Fibroblast of lung (primary cell): ENCODE measurements at regions not wholly inside any gene's neighbourhood (a gene's known extent, or its start where the extent isn't known, plus 50 kb on each side); places are given as distances from the start of the nearest gene placed in this dataset.

Experiments
- DNase-seq, 2 donors: peaks; one replicate each; pipeline versions ENCODE4 v3.0.0 to v3.0.0-alpha.2; 2010; ENCODE audit warnings: low read depth in 2 of 2
- H2AFZ ChIP-seq: 2 replicates; pipeline ENCODE4 v1.5.1; 2012; ENCODE audit warnings: low read length, control low read depth, inconsistent platforms
- H3K27ac ChIP-seq: 2 replicates; pipeline ENCODE4 v1.5.1; 2011; ENCODE audit warnings: low read length, control low read depth; ENCODE audit not compliant: insufficient read depth
- H3K27me3 ChIP-seq: 2 replicates; pipeline ENCODE4 v1.5.1; 2011; ENCODE audit warnings: mild to moderate bottlenecking, low read length; ENCODE audit not compliant: control insufficient read depth, insufficient read depth
- H3K36me3 ChIP-seq: 2 replicates; pipeline ENCODE4 v1.5.1; 2011; ENCODE audit warnings: low read length; ENCODE audit not compliant: control insufficient read depth, insufficient read depth
- H3K4me1 ChIP-seq: 2 replicates; pipeline ENCODE4 v1.5.1; 2011; ENCODE audit warnings: low read length; ENCODE audit not compliant: control insufficient read depth, insufficient read depth; ENCODE audit errors: extremely low read depth
- H3K4me2 ChIP-seq: 2 replicates; pipeline ENCODE4 v1.5.1; 2011; ENCODE audit warnings: low read length, control low read depth; ENCODE audit not compliant: insufficient read depth; ENCODE audit errors: extremely low read depth
- H3K4me3 ChIP-seq, 4 experiments: fragments of 200-600 bp in 1 of 4; sonication (generic) in 1 of 4; replicated peaks in 1 of 4; 2 replicates each; pipeline ENCODE4 v1.5.1; 2011 to 2016; ENCODE audit warnings: low read length in 4 of 4, low read depth in 3 of 4, mild to moderate bottlenecking in 3 of 4, control low read depth in 2 of 4, inconsistent platforms in 1 of 4, mixed read lengths in 1 of 4; ENCODE audit not compliant: insufficient read depth in 1 of 4; ENCODE audit errors: control extremely low read depth in 1 of 4
- H3K79me2 ChIP-seq: 2 replicates; pipeline ENCODE4 v1.5.1; 2012; ENCODE audit warnings: mild to moderate bottlenecking, low read length, inconsistent platforms; ENCODE audit not compliant: control insufficient read depth, insufficient read depth
- H3K9ac ChIP-seq: 2 replicates; pipeline ENCODE4 v1.5.1; 2011; ENCODE audit warnings: mild to moderate bottlenecking, low read length, control low read depth; ENCODE audit not compliant: insufficient read depth
- H3K9me3 ChIP-seq: 2 replicates; pipeline ENCODE4 v1.5.1; 2012; ENCODE audit warnings: low read depth, low read length; ENCODE audit not compliant: control insufficient read depth, insufficient read depth
- H4K20me1 ChIP-seq: 2 replicates; pipeline ENCODE4 v1.5.1; 2011; ENCODE audit warnings: low read length; ENCODE audit not compliant: control insufficient read depth, insufficient read depth; ENCODE audit errors: extremely low read depth
- CTCF ChIP-seq, 2 donors: IDR thresholded peaks in 1 of 2; conservative IDR thresholded peaks in 1 of 2; 1 replicate in 1 of 2; 2 replicates in 1 of 2; pipeline ENCODE4 v1.5.1; 2011 to 2012; ENCODE audit warnings: low read length in 2 of 2, control low read depth in 1 of 2, inconsistent platforms in 1 of 2, low read depth in 1 of 2, mild to moderate bottlenecking in 1 of 2
- EZH2 ChIP-seq: IDR thresholded peaks from 2 replicates; pipeline ENCODE4 v1.5.1; 2012; ENCODE audit warnings: low read length, control low read depth, mild to moderate bottlenecking; ENCODE audit errors: missing control alignments

- TF ChIP-seq EZH2 (no peak), CTCF (conservative IDR thresholded peaks at IDR 0.05 in 1 of 2, IDR thresholded peaks at IDR 0.05 in 1 of 2; ENCODE audit: low read depth in 1 of 2, low read length in 2 of 2) (no peak)
- Histone ChIP-seq H4K20me1 (no peaks in the 10 kb centered on the region), H2AFZ (no peak overlapping the region), H3K79me2 (no peaks in the 10 kb centered on the region), H3K4me3 (no peak overlapping the region), H3K27me3 (no peaks in the 10 kb centered on the region), H3K9me3 (no peaks in the 10 kb centered on the region), H3K4me1 (no peaks in the 10 kb centered on the region), H3K36me3 (no peaks in the 10 kb centered on the region), H3K4me2 (no peak overlapping the region), H3K9ac (no peak overlapping the region), H3K27ac (no peak overlapping the region)
- no peak for DNase-seq
These were observed 291.6 kb upstream of the FAM98A start for GRCh38 chr2:33890686-33891085.

DNA sequence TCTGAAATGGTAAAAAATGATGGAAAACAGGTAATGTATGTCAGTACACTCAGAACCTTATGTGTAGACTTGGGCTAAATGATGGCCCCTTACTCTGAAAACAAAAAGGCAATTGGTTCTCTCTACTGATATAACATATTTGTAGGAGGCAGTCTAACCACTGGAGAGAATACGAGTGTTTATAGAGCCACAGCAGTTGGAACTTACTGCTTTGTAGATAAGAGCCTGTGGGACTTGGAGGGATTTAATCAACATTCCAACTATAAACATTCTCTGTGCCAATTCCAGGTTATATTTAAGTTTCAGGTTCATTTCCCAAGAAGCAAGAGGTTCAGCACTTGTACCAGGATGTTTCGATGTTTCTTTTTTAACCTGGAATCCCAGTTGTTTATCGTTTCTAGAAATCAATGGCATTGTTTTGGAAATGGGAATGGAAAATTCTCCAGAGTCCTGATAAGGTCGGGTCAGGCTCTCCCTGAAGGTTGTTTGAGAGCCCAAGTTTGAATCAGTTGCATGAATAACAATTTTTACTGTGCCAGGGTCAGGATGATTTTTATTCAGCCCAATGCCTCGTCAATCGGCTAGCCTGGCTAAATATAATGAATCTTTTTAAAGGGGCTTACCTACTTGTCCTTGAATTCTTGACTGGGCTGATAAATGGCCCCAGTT, 278.4 kb upstream of the FAM98A start:
- Histone ChIP-seq H3K9ac (no peak overlapping the region), H4K20me1 (no peaks in the 10 kb centered on the region), H3K79me2 (no peaks in the 10 kb centered on the region), H3K9me3 (no peaks in the 10 kb centered on the region), H3K36me3 (no peaks in the 10 kb centered on the region), H3K4me2 (no peak overlapping the region), H2AFZ (no peak overlapping the region), H3K27me3 (no peaks in the 10 kb centered on the region), H3K4me1 (no peaks in the 10 kb centered on the region), H3K27ac (no peak overlapping the region), H3K4me3 (no peak overlapping the region)
- DNase-seq, result no peak
- no peak for TF ChIP-seq EZH2
- TF ChIP-seq CTCF (conservative IDR thresholded peaks at IDR 0.05 in 1 of 2, IDR thresholded peaks at IDR 0.05 in 1 of 2; ENCODE audit: low read depth in 1 of 2, low read length in 2 of 2), result no peak

GRCh38 chr2:33873076-33873605, 274.0 kb upstream of the FAM98A start:
- Histone ChIP-seq H3K4me2 (no peak overlapping the region), H3K4me3 (no peak overlapping the region), H4K20me1 (no peaks in the 10 kb centered on the region), H3K9me3 (no peaks in the 10 kb centered on the region), H3K4me1 (no peaks in the 10 kb centered on the region), H3K36me3 (no peaks in the 10 kb centered on the region), H3K27ac (no peak overlapping the region), H3K9ac (no peak overlapping the region), H3K79me2 (no peaks in the 10 kb centered on the region), H2AFZ (no peak overlapping the region), H3K27me3 (no peaks in the 10 kb centered on the region)
- TF ChIP-seq EZH2, result no peak
- no peak for TF ChIP-seq CTCF (conservative IDR thresholded peaks at IDR 0.05 in 1 of 2, IDR thresholded peaks at IDR 0.05 in 1 of 2; ENCODE audit: low read depth in 1 of 2, low read length in 2 of 2)
- DNase-seq, result no peak
